ENCODE measurements at regions not wholly inside any gene's neighbourhood (a gene's known extent, or its start where the extent isn't known, plus 50 kb on each side); places are given as distances from the start of the nearest gene placed in this dataset.
"Not testable (repeated sequence)": the region's sequence is repeated elsewhere in the genome, so short reads cannot be mapped to it uniquely, and the experiment has no call there.

DNA sequence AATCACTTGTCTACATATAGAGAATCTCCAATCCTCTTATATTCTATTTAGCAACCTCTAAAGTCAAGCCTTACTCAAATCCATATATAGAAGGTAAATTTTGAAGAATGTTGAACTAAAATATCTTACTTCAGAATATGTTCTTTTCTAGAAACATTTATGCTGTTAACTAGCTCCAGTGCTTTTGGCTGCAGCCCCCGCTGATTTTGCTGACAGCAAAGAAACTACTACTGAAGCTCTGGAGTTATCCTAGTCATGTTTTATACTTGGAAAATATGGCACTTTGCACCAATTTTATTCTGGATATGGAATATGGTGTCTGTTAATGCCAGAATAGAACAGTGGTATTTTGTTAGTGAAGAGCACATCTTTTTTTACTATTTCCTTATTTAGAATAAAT is 212.4 kb upstream of the FSIP2 start:
- no peak for DNase-seq

DNA sequence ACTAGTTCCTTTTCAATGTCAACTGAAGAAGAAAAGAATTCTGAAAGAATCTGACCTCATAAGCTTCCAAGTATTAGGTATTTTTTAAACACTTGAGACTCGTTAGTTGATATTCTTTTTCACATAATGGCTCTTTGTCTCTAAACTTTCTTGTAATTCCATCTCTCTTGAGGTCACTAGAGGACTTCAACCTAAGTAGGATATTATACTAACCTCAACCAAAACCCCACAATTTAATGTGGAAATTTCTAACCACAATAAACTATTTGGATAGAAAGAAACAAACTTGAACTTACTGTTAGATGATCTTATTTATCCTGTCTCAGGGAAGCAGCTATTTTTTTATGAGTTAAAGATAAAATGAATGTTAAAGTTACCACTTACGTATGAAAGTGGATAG is 206.9 kb upstream of the FSIP2 start:
- DNase-seq: no peak

DNA sequence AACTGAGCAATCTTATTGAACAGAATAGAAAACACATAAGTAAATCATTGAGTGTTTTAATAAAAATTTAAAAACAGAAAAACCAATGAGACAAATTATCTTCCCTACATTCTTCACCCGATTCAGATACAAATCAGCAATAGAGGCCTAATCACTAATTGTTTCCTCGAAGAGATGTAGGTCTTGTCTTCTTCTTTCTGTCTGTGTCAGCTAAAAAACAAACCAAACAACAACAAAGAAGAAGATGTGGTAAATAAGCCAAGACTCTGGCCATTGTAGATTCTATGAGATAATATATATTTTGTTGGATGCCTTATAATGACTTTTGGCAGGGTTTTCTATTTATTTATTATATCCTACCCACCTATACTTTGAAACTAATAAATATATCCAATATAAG is 200.9 kb upstream of the FSIP2 start:
- DNase-seq: no peak

DNA sequence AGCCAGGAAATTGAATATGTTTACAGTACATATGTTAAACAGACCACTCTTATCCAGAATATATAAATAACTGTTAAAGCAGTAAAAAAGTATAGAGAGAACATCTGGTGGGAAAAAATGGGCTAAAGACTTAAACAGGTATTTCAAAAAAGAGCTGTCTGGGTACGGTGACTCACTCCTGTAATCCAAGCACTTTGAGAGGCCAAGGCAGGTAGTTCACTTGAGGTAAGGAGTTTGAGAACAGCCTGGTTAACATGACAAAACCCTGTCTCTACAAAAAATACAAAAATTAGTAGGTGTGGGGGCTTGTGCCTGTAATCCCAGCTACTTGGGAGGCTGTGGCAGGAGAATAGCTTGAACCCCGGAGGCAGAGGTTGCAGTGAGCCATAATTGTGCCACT is 171.4 kb upstream of the FSIP2 start:
- no peak for DNase-seq

DNA sequence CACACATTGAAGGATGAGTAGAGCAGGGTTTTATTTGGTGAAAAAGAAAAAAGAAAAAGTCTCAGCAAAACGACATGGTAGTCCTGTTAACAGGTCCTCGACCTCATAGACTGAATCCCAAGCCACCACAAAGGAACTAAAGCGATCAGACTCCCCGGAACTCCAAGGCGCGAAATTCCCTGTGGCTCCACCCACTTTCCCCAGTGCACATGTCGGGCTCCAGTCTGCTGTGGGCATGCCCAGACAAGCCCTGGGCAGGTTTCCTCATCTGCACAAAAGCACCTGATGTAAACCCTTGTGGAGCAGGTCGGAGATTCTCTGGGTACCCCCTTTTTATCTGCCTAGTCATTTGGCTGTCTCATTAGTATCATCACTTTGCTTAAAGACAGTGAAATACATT is 170.7 kb upstream of the FSIP2 start:
- DNase-seq: no peak

DNA sequence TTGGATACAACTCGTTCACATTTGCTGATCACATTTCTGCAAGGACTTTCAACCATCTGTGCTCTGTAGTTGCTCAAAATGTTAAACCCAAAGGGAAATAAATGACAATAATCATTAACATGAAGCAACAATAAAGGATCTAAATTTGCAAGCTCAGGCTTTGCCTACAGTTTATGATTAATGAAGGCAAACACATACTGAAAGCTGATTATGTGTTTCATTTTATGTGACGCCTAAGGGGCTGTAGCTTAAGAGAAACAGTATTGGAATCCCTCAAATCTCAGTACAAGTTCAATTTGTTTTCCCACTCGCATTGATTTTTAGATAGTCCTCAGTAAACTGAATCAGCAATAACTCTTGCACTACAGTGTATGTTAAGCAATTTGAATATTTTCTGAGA is 160.3 kb upstream of the FSIP2 start:
- no peak for DNase-seq

DNA sequence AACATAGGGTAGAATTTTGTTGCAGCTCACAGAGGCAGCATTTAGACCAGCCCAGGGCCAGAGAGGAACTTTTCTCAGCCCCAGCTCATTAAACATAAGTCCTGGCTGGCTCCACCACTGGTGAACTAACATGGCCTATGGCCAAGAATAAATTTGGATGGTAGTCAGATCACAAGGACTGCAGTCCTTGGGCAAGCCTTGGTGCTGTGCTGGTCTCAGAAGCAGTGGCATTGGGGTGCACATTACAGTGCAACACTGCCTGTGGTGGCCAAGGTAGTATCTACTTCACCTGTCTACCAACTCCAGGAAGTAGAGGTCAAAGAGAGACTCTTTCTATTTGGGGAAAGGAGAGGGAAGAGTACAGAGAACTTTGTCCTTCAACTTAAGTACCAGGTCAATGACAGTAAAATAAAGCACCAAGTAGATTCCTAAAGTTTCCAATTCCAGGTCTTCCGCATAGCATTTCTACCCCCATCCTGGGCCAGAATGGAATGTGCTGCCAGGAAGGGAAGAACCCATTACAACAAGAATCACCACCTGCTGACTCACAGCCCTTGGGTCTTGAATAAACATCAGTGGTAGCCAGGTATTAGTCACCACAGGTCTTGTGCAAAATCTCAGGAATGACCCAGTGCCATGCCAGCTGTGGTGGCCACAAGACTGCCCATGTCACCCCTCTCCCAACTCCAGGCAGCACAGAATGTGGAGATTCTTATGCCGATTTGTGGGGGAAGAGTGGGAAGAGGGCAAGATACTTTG is 155.4 kb upstream of the FSIP2 start:
- no peak for DNase-seq

DNA sequence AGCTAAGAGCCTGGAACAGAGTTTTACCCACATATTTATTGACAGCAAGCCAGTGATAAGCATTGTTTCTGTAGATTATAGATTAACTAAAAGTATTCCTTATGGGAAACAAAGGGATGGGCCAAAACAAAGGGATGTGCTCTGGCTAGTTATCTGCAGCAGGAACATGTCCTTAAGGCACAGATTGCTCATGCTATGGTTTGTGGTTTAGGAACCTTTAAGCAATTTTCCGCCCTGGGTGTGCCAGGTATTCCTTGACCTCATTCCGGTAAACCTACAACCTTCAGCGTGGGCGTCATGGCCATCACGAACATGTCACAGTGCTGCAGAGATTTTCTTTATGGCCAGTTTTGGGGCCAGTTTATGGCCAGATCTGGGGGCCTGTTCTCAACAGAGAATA is 153.4 kb upstream of the FSIP2 start:
- DNase-seq: not testable (repeated sequence)

DNA sequence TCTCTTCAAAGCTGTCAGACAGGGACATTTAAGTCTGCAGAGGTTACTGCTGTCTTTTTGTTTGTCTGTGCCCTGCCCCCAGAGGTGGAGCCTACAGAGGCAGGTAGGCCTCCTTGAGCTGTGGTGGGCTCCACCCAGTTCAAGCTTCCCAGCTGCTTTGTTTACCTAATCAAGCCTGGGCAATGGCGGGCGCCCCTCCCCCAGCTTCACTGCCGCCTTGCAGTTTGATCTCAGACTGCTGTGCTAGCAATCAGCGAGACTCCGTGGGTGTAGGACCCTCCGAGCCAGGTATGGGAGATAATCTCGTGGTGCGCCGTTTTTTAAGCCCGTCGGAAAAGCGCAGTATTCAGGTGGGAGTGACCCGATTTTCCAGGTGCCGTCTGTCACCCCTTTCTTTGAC is 147.3 kb upstream of the FSIP2 start:
- not testable (repeated sequence) for DNase-seq

DNA sequence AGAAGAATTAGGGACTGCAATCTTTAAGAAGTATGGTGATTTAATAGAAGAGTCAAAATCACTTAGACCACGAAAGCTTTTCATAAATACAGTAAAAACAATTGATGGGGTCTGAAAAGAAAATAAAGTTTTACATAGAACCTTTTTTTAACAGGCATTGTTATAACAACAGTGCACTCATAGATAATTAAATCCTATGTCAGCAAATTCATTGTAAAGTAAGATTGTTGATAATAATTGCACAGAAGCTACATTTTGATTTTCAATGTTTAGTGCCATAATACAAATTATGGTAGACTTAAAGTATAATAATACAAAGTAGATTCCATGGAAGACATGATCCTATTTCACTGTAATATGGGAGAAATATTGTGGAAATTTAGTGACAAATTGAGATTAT is 130.7 kb upstream of the FSIP2 start:
- DNase-seq: no peak

DNA sequence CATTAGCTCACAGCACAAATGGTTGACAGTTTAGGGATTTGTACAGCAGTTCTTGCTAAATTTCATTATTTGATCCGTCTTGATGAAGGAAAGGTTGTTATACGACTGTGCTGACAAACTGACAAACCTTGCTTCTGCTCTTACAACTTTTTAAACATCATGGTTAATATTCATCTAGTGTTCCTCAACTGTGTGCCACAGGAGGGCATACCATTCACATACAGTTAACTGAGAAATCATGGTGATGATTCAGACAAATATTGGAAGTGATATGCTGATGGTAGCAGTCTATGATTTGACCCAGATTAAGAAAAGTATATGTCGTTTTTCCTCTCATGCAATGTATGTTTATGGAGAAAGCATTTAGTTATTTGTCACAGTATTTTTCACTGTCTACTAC is 129.8 kb upstream of the FSIP2 start:
- DNase-seq: peak; percentile 31 to 58

DNA sequence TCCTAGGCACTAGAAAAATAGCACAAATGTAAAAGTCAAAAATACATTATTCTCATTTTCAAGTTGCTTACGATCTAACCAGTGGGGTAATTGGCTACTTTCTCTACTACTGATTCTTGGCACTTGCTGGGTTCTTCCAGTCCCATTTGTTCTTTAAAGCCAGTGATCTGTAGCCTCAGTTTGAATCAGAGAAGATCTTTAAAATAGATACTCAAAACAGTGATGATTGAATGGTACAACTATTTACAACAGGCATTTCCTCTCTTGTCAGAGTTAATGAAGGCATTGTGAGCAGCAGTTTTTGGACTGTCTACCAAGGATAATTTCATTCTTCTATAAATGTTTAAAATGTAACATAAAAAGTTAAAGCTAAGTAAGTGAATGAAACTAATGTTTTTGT is 128.3 kb upstream of the FSIP2 start:
- no peak for DNase-seq

DNA sequence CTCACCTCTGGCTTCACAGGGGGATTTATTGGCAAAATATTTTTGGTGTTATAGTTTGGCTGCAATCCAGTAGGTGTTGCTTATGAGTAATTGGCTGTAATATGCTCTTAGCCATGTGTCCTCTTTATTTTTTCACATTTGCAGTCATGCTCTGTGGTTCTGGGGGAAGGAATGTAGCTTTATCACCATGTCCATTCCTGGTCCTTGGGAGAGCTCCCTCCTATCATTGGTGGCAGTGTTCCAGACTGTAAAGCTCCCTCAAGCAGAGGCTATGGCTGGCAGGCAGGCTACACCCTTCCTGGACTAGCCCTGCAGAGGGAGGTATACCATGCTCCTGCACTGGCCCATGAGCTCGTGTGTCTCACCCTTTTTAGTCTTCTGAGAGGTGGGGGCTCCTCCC is 120.0 kb upstream of the FSIP2 start:
- DNase-seq: no peak

DNA sequence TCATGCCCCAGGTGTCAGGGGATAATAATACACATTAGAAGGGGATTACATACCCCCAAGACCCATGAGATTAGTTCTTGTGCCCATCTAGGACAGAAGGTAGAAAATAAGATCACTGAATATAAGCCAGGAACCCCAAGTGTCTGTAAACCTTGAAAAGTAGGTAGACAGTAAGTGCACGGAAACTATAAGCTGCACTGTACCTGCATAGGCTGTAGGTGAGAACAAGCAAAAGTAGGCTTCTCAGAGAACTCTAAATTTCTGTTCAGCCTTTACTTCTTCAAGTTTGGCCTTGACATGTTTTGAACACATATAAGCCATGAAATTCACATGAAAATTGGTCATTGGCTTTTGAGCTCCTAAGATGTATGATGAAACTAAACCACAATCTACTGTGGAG is 113.0 kb upstream of the FSIP2 start:
- no peak for DNase-seq

DNA sequence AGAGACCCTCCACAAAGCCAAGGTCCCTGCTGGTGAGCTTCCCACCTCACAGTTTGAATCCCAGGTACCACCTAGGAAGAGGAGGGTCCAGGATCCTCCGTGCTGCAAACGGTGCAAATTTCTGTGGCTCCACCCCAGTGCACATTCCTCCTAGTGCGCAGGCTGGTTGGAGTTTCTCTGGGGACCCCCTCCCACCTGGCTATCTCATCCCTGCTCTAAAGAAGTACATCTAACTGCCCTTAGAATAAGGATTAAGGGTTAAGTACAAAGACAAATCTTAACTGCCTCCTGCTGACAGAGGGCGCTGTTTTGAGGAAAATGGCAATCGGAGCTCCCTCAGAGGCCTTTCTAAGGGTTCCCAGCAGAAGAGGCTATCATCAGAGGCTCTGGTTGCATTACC is 109.6 kb upstream of the FSIP2 start:
- DNase-seq: no peak

DNA sequence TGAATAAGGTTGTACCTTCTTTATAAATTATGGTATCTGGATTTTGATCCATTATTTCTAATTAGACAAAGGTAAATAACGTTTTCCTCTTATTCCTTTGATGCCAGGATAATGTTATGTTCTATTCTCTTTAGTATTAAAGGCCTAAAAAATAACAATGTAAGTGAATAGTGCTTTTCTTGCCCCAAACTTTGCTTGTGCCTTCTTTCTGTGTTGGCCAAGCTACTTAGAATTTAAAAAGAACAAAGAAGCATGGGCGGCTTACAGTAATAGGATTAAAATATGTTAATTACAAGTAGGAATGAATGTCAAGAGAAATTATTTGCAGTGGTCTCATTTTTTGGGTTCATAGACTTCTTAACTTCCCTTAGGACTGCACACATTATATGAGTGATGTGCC is 105.0 kb upstream of the FSIP2 start:
- no peak for DNase-seq

DNA sequence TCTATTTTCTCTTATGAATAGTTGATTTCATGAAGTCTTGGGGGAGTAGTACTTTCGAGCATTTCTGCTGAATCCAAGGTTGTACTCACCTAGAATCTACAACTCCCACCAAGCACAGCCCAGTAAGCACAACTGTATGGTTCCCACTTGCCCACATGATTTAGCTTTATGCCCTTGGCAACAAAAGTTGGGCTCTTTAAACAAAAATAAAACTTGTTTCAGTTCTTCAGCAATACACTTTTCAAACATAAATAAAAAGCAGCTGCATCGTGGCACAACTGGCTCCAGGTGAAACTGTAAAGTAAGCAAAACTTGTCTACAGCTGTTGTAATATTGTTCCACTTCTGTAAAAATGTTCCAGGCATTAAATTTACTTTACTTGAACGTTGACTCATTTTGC is 99.8 kb upstream of the FSIP2 start:
- no peak for DNase-seq

DNA sequence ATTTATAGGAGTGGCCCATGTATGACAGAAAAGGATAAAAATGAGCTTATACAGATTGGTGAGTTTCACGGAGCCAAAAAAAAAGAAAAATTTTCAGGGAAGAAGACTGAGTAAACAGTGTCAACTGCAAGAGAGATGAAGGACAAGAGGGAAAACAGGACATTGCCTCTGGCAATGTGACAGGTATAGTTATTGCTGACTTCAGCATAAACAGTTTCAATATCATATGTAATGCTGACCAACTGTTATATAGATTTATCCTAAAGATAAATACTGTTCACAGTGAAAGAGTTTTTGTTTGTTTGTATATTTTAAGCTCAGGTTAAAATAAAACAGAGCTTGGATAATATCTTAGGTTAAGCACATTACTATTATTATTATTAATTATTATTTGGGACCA is 98.0 kb upstream of the FSIP2 start:
- no peak for DNase-seq

DNA sequence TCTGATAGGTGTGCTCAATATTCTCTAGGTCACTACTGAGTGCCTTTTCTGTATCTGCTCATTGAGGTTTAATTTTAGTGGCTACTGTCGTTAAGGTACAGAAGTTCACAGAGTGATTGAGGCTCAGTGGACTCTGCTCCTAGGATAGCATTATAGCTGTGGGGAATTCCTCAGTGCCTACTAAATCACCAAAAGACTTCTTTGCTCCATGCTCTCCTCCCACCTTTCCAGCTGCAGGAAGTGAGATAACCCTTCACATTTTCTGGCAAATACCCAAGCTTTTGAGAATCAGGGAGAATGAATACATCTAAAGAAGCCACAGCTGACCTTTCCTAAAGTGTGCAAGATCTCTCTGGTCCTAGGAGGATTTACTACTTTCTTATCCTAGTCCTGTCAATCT is 95.2 kb upstream of the FSIP2 start:
- DNase-seq: no peak

DNA sequence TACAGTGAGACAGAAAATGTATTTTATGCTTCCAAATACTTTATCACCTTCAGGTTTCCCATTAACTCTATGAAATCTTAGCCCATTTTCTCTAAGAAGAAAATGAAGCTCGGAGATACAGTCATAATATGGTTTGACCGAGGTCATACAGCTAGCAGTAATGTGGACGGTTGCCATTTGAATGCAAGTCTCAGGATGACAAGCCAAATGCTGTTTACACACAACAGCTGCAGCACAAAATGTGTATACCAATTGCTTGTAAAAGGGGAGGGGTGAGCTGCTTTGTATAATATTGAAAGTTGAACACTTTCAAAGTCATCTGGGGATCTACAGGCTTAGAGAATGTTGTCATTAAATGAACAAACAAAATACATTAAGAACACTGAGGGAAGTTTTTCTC is 93.8 kb upstream of the FSIP2 start:
- no peak for DNase-seq

DNA sequence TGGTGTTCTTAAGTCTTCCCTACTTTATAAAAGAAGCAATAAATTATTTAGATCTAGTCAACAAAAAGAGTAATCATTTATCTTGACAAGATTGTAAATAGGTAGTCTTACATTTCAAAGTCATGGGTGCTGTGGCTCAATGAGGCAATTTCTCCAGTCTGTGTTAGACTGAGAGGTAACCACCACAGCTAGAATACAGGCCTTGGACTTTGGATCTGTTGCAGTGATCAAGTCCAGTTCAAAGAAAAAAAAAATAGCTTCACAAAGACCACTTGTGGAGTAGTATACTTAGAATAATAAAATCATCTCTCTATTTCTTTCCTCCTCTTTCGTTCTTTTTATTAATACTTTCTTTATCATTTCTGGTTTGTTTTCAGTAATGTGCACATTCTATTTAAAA is 93.1 kb upstream of the FSIP2 start:
- DNase-seq: no peak

DNA sequence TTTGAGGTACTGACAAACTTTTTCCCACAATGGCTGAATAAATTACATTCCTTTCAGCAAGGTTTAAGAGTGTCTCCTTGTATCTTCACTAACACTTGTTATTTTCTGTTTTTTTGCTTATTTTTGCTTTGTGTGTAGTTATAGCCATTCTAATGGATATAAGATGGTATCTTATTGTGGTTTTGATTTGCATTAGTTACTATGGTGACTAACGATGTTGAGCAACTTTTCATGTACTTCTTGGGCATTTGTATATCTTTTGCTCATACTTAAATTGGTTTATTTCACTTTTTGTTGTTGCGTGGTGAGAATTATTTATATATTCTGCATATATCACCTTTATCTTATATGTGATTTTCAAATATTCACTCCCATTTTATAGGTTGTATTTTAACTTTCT is 79.9 kb upstream of the FSIP2 start:
- DNase-seq: no peak

DNA sequence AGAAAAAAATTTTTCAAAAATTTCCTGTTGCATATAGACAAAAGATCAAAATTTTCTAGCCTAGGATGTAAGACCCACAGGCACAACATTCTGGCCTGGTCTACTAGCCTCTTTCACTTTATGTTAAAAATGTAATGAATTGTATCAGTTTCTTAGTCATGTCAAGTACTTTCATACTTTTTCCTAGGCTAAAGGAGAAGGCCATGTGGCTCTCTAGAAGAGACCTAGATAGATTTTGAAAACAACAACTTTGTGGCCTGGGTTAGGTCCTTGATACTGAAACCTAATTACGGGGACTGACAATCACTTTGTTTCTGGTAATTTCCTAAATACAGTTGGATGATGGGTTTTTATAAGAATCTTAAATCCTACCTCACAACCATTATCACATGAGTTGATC is 74.8 kb upstream of the FSIP2 start:
- no peak for DNase-seq

DNA sequence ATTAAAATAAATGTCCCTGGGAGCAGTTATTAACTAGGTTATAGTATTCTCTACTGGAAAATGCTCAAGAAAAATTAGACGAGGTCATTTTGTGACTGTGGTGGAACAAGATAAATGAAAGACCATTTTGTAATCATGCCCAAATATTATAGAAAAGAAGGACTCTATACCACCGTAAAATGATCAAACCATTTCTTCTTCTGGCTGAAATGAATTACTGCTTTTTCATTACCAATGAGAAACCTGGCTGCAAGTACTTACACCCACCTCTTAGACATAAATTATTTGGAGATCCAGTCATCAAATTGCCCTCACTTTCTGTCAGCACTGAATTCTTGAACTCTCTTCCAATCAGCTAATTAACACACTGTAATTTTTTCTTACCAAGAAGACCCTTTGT is 74.2 kb upstream of the FSIP2 start:
- DNase-seq: no peak

DNA sequence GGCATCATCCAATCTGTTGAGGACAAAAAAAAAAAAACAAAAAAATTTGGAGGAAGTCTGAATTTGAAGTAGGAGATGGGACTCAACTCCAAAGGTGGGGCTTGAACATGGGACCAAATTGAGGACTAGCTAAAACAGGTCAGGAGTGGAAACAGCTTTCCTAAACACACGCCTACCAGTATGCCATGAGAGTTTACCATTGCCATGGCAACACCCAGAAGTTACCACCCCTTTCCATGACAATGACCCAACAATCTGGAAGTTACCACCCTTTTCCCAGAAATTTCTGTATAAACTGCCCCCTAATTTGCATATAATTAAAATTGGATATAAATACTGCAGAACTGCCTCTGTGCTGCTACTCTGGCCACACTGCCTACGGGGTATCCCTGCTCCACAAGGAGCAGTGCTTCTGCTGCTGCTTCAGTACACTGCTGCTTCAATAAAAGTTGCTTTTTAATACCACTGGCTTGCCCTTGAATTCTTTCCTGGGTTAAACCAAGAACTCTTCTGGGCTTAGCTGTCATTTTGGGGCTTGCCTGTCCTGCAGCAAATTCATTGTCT is 73.3 kb upstream of the FSIP2 start:
- DNase-seq: no peak

Data from Kasumi-1 (cell line).